ENCODE measurements at regions not wholly inside any gene's neighbourhood (a gene's known extent, or its start where the extent isn't known, plus 50 kb on each side); places are given as distances from the start of the nearest gene placed in this dataset.

DNA sequence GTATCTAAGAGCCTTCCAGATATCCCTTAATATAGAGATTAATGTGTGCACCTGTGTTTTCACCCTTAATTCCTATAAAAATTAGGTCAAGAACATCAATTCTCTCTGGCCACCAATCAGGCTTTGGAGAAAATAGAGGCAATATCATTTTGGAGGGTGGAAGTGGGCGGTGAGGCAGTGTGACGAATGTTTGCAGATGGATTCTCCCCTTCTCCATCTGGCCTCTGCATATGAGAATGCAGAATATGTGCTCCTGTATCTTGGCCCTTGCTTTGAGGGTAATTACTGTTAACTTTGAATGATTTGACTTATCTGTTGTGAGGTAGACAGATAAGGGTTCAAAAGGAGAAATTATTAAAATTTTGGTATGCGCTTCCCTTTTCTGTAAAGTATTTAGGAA, 304.0 kb upstream of the NPSR1 start:
- DNase-seq = no peak
- H3K4ac ChIP-seq (ENCODE audit: low read depth, low read length) = no peak overlapping the region
- dilution Hi-C loops (cut with HindIII; ENCODE audit: low sequenced_read_pairs, unreplicated experiment) (no loop called here), intact Hi-C loops (cut with micrococcal nuclease) (no loop called here), in situ Hi-C loops (cut with MboI; ENCODE audit: low sequenced_read_pairs) (no loop called here)
- no peak overlapping the region for H2AK9ac ChIP-seq (replicated peaks; ENCODE audit: low read depth, low read length, poor library complexity)
- H3K4me2 ChIP-seq (ENCODE audit: low read depth, low read length) = no peak overlapping the region
- no peak overlapping the region for H3K23ac ChIP-seq (ENCODE audit: low read depth, low read length)
- no peak overlapping the region for H2AFZ ChIP-seq (replicated peaks; ENCODE audit: low read length, poor library complexity)
- H4K91ac ChIP-seq (ENCODE audit: insufficient read depth, low read depth, low read length) = no peak overlapping the region
- no peak overlapping the region for H3K14ac ChIP-seq (replicated peaks; ENCODE audit: low read depth, low read length)
- H2BK5ac ChIP-seq (ENCODE audit: low read depth, low read length, poor library complexity, severe bottlenecking) = no peak overlapping the region
- no peak overlapping the region for H4K5ac ChIP-seq (ENCODE audit: low read depth, low read length)
- no peak overlapping the region for H2BK120ac ChIP-seq (ENCODE audit: low read depth, low read length)
- H3K9me3 ChIP-seq (ENCODE audit: control insufficient read depth, insufficient read depth, low read length) = no peaks in the 10 kb centered on the region
- H3K4me1 ChIP-seq (ENCODE audit: control insufficient read depth, insufficient read depth, low read length) = no peaks in the 10 kb centered on the region
- H2AK5ac ChIP-seq (ENCODE audit: low read depth, low read length) = no peak overlapping the region
- H3K36me3 ChIP-seq (ENCODE audit: control insufficient read depth, insufficient read depth, low read length) = no peaks in the 10 kb centered on the region
- H2BK20ac ChIP-seq (ENCODE audit: low read depth, low read length) = no peak overlapping the region
- no peak overlapping the region for H3K4me3 ChIP-seq (ENCODE audit: insufficient read depth, low read depth, low read length)
- H3K27ac ChIP-seq (ENCODE audit: insufficient read depth, low read length) = no peak overlapping the region
- no peaks in the 10 kb centered on the region for H3K9me1 ChIP-seq (ENCODE audit: insufficient read depth, low read length)
- ChIA-PET POLR2A (ENCODE audit: unreplicated experiment) (no interaction called here), CTCF (no interaction called here)
- no peak overlapping the region for H3K56ac ChIP-seq (ENCODE audit: extremely low read depth, insufficient read depth, low read length)
- no peak overlapping the region for H3K18ac ChIP-seq (ENCODE audit: low read depth, low read length)
- WGBS, 2 experiments (ENCODE audit: extremely low coverage in 2 of 2, insufficient read length in 1 of 2) = 80% methylated on average over 1 of the region's 3 CpGs; no CpG with 5 or more reads in 1 of the 2 experiments
- H2BK15ac ChIP-seq (ENCODE audit: low read depth, low read length) = no peak overlapping the region
- no peak for TF ChIP-seq CEBPB (IDR thresholded peaks at IDR 0.05; ENCODE audit: low read depth, low read length)
- no peak for TF ChIP-seq SMC3 (IDR thresholded peaks at IDR 0.05; ENCODE audit: low read depth, low read length)
- TF ChIP-seq CHD1 (IDR thresholded peaks at IDR 0.05; ENCODE audit: low read depth, low read length) = no peak
- TF ChIP-seq FOS (IDR thresholded peaks at IDR 0.05; ENCODE audit: low read depth, low read length) = no peak
- TF ChIP-seq BHLHE40 (IDR thresholded peaks at IDR 0.05; ENCODE audit: low read depth, low read length) = no peak
- no peak for TF ChIP-seq USF2 (IDR thresholded peaks at IDR 0.05; ENCODE audit: low read depth, low read length)
- TF ChIP-seq MXI1 (IDR thresholded peaks at IDR 0.05; ENCODE audit: borderline replicate concordance, low read depth, low read length) = no peak
- TF ChIP-seq MAFK (IDR thresholded peaks at IDR 0.05; ENCODE audit: low read depth, low read length) = no peak
- no peak for TF ChIP-seq RCOR1 (IDR thresholded peaks at IDR 0.05; ENCODE audit: insufficient replicate concordance, low read length)
- TF ChIP-seq RAD21 (IDR thresholded peaks at IDR 0.05; ENCODE audit: low read length) = no peak
- TF ChIP-seq CTCF (conservative IDR thresholded peaks at IDR 0.05; ENCODE audit: low read depth, low read length) = no peak
- no peak for TF ChIP-seq MAZ (IDR thresholded peaks at IDR 0.05; ENCODE audit: borderline replicate concordance, low read depth, low read length)
- TF ChIP-seq RFX5 (IDR thresholded peaks at IDR 0.05; ENCODE audit: low read depth, low read length) = no peak
- TF ChIP-seq, protein P1, sequence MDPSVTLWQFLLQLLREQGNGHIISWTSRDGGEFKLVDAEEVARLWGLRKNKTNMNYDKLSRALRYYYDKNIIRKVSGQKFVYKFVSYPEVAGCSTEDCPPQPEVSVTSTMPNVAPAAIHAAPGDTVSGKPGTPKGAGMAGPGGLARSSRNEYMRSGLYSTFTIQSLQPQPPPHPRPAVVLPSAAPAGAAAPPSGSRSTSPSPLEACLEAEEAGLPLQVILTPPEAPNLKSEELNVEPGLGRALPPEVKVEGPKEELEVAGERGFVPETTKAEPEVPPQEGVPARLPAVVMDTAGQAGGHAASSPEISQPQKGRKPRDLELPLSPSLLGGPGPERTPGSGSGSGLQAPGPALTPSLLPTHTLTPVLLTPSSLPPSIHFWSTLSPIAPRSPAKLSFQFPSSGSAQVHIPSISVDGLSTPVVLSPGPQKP (IDR thresholded peaks at IDR 0.05; ENCODE audit: borderline replicate concordance, low read depth, low read length) = no peak
- TF ChIP-seq NFE2L2 (IDR thresholded peaks at IDR 0.05; ENCODE audit: low read depth, low read length) = no peak
- no peak for TF ChIP-seq POLR2A (IDR thresholded peaks at IDR 0.05; ENCODE audit: low read depth, low read length)
- no peak for ATAC-seq (ENCODE audit: low read depth)
- H3K79me1 ChIP-seq (ENCODE audit: low read depth in 1 of 2, low read length in 2 of 2) = no peaks in the 10 kb centered on the region
- H3K27me3 ChIP-seq (ENCODE audit: control insufficient read depth, insufficient read depth, low read length) = no peaks in the 10 kb centered on the region
- H3K9ac ChIP-seq (ENCODE audit: low read depth, low read length) = no peak overlapping the region
- no peak overlapping the region for H4K8ac ChIP-seq (ENCODE audit: low read depth in 2 of 2, low read length in 2 of 2)
- H4K20me1 ChIP-seq (ENCODE audit: insufficient read depth, low read length) = no peaks in the 10 kb centered on the region
- no TSS peak for BruUV-seq (replicated peaks)

Measured in IMR-90 (cell line).